GM21528 (cell line): ENCODE measurements at regions not wholly inside any gene's neighbourhood (a gene's known extent, or its start where the extent isn't known, plus 50 kb on each side); places are given as distances from the start of the nearest gene placed in this dataset.
"Not testable (repeated sequence)": the region's sequence is repeated elsewhere in the genome, so short reads cannot be mapped to it uniquely, and the experiment has no call there.

Experiments used
- ATAC-seq: cut with Tn5 transposase; IDR thresholded peaks from one replicate; pipeline ENCODE4 v1.9.1; 2021; ENCODE audit warnings: mild to moderate bottlenecking, moderate library complexity; ENCODE audit not compliant: unreplicated experiment, low FRiP score

DNA sequence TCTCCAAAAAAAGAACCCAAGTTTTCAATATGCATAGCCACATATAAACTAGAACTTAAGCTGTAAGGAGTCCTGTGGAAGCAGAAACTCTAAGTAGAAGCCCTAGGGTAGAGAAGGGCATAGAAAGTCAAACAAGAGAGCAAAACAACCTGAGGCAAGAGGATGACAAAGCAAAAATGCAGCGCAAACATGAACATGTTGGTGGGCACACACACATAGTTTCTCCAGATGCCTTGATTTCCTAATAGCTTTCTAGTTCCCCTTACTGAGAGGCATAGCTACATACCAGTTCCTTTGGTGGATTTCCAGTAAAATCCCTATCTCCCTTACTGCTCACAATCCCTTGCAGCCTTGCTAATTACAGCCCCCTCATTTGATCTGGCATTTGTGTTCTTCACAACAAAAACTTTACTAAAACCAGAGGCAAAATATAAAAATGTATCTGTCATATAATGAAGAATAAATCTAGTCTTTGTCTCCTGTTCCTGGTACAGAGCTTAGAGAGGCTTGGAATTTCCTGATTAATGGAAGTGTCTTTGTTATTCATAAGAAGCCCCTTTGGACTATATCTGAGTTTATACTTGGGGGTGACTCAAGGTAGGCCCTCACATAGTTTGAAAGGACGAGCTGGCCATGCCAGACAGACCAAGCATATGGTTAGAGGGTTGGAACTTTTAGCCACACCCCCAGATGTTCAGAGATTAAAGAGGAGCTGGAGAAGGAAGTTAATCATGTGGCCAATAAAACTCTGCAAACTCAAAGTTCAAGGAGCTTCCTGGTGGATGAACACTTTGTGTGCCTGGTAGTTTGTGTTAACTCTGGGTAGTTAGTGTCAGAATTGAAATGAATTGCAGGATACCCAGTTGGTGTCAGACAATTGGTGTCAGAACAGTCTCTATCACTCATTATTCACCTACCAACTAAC is 52.7 kb upstream of the ZCCHC13 start:
- ATAC-seq: no peak

DNA sequence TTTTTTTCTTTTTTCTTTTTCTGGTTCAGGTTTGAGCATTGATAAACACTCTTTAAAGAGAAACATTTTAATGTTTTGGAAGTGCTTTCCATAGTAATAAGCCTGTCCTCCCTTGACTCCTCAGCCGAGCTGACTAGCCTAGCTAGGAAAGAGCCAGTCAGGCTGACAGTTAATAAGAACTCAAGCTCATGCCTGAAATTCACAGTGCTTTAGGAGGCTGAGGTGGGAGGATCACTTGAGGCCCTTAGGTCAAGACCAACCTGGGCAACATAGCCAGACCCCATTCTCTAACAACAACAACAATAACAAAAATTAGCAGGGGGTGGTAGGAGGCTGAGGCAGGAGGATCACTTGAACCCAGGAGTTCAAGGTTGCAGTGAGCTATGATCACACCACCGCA is 53.4 kb upstream of the ZCCHC13 start:
- ATAC-seq: no peak

- no peak for ATAC-seq
Observed at GRCh38 chrX:74249963-74250362, 54.0 kb upstream of the ZCCHC13 start.

DNA sequence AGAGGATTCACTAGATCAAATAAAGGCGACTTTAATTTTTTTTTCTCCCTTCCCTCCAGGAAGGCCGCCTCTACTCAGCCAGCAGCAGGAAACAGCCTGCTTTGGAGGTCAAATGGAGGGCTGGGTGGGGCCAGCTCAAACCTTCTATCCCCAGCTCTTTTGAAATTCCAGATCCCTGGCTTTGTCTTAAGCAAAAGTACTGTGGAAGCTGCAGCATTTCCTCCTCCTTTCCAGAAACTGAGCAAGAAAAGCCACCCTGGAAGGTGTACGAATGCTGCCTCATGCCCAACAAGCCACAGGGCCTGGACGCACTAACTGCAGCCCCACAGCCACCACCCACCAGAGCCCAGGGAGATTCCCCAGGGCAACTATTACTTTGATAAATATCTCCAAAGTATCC is 55.1 kb upstream of the ZCCHC13 start:
- no peak for ATAC-seq

DNA sequence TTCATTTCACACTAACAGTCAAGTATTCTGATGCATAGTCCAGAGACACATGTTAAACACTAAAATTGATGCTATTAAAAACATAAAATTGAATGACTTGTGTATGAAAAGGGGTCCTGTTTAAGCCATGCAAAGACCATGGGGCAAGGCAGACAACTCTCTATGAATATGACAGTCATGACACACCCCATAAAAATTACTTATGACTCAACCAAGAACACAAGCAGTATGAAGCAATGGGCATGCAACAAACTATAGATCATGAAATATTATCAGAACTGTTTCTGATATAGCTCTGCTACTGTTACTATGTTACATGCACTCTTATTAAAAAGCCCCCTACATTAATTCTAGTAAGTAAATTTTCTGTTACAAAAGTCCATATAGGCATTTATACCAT is 57.5 kb upstream of the ZCCHC13 start:
- ATAC-seq: no peak

GRCh38 chrX:74242484-74243138 is 61.4 kb upstream of the ZCCHC13 start:
- ATAC-seq: no peak

GRCh38 chrX:74242050-74242449 is 61.9 kb upstream of the ZCCHC13 start:
- no peak for ATAC-seq

DNA sequence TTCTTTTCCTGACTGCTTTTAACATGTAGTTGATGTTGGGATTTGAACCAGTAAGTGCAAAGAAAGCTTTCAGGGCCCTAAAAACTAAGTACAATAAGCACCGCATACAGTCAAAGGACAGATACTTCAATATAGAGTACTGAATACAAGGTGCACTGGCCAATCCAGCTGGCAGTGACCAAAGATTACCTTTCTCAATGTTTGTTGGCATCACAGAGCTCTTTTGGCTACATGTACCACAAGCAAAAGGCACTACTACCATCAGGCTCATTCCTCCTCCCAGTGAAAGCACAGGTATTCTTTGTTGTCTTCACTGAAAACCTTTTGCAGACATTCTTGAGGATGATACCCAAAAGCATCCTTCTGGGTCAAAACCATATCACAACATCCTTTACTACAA is 65.2 kb upstream of the ZCCHC13 start:
- no peak for ATAC-seq

- no peak for ATAC-seq
Observed at GRCh38 chrX:74234818-74235217, 69.2 kb upstream of the ZCCHC13 start.

DNA sequence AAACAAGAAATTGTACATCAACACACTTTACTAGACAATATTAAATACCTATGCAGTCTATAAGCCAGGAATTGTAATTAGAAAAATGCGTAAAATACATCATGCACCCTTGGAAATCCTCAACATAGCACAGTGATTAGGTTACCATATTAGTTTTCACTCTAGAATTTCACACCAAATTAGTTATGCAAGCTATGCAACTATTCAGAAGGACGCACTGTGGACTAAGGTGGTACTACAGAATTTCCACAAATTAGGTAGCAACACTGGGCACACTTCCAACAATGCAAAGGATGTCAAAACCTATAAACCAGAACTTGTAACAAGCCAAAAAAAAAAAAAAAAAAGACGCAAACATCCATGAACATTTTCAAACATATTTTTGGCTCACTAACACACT is 71.1 kb upstream of the ZCCHC13 start:
- ATAC-seq: no peak

DNA sequence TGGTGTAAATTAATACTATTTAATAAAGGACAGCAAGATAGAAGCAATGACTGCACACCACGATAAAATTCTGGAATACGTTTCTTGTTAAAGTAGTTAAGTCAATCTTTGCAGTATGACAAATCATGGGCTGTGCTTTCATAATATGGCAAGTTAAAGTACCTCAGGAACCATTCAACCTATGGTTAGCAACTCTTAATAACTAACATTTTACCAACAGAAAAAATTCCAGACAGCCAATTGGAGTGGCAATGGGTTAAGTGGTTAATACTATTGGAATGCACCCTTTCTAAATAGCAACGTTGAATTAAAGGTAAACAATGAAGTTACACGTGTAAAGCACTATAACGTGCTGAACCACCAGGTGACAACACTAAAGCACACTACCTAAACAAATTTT is 72.4 kb upstream of the ZCCHC13 start:
- ATAC-seq: no peak

GRCh38 chrX:74230094-74230493 is 73.9 kb upstream of the ZCCHC13 start:
- ATAC-seq: no peak

DNA sequence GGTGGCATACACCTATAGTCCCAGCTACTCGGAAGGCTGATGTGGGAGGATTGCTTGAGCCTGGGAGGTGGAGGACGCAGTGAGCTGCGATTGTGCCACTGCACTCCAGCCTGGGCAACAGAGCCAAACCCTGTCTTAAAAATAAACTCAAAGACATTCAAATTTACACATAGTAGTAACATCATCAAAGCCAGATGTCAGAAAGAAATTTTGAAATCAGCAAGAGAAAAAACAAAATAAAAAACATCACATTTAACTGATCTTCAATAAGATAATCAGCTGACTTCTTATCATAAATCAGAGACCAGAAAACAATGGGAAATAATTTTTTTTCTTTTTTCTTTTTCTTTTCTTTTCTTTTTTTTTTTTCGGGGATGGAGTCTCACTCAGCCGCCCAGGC is 78.9 kb upstream of the ZCCHC13 start:
- no peak for ATAC-seq

DNA sequence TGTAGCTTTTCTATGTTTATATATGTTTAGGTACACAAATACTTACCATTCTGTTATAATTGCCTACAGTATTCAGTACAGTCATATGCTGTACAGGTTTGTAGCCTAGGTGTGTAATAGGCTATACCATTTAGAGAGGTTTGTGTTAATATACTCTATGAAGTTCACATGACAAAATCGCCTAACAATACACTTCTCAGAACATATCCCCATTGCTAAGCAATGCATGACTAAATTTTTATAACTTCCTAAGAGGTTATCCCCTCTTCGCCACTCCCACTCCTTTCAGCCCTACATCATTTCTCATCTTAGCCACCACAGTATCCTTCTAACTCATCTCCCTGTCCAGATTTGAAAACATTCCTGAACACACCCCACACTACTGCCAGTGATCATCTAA is 83.7 kb upstream of the ZCCHC13 start:
- ATAC-seq: no peak

GRCh38 chrX:74218895-74219294 is 85.1 kb upstream of the ZCCHC13 start:
- ATAC-seq: no peak

GRCh38 chrX:74216421-74216820 is 87.6 kb upstream of the ZCCHC13 start:
- ATAC-seq: no peak

DNA sequence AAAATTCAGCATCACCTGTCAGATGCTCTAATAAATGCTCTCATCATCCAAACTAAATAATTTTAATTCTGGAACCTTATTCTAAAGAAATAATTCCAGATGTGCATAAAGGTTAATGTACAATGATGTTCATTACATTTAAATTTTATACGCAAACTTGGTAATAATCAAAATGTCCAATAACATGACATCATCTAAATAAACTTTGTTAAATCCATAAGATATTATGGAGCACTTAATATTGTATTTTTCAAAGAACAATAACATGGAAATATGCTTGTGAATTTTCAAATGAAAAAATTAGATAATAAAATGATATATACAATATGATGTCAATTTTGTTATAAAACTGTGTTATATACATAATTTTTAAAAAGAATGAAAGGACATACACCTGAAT is 92.1 kb upstream of the ZCCHC13 start:
- ATAC-seq: no peak

- ATAC-seq: no peak
Observed at GRCh38 chrX:74207539-74207938, 96.4 kb upstream of the ZCCHC13 start.

- ATAC-seq: no peak
Observed at GRCh38 chrX:74195605-74196004, 108.4 kb upstream of the ZCCHC13 start.

GRCh38 chrX:74195120-74195519 is 108.9 kb upstream of the ZCCHC13 start:
- ATAC-seq: no peak

- ATAC-seq: no peak
Observed at GRCh38 chrX:74187211-74187610, 116.8 kb upstream of the ZCCHC13 start.

DNA sequence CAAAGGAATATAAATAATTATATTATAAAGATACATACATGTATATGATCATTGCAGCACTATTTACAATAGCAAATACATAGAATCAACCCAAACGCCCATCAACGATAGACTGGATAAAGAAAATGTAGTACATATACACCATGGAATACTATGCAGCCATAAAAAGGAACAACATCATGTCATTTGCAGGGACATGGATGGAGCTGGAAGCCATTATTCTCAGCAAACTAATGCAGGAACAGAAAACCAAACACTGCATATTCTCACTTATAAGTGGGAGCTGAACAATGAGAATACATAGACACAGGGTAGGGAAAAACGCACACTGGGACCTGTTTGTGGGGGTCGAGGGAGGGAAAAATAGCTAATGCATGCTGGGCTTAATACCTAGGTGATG is 120.9 kb upstream of the ZCCHC13 start:
- not testable (repeated sequence) for ATAC-seq
